Gastroesophageal sphincter (tissue), 4 donors: ENCODE measurements at regions not wholly inside any gene's neighbourhood (a gene's known extent, or its start where the extent isn't known, plus 50 kb on each side); places are given as distances from the start of the nearest gene placed in this dataset.
A peak's percentile ranks its signal among the peaks of the same experiment; 100 is the strongest.

Source experiments
- ATAC-seq: fragments of 150-250 bp; one replicate; pipeline ENCODE4 v1.9.1; 2016; ENCODE audit warnings: mild to moderate bottlenecking, moderate library complexity
- H3K27ac ChIP-seq, 4 donors: fragments of 200-600 bp; sonication (generic) in 3 of 4; 1 replicate in 3 of 4; 2 replicates in 1 of 4; pipeline ENCODE4 v1.5.1; 2016 to 2019
- H3K27me3 ChIP-seq: fragments of 200-600 bp; sonication (generic); one replicate; pipeline ENCODE4 v1.5.1; 2019
- H3K36me3 ChIP-seq, 2 donors: fragments of 200-600 bp; sonication (generic); one replicate each; pipeline ENCODE4 v1.5.1; 2019; ENCODE audit warnings: control low read depth in 1 of 2
- H3K4me1 ChIP-seq, 3 donors: fragments of 200-600 bp; sonication (generic); 1 replicate in 2 of 3; 2 replicates in 1 of 3; pipeline ENCODE4 v1.5.1; 2016 to 2019; ENCODE audit warnings: control low read depth in 2 of 3
- H3K4me3 ChIP-seq, 2 donors: fragments of 200-600 bp; sonication (generic); one replicate each; pipeline ENCODE4 v1.5.1; 2019; ENCODE audit warnings: mild to moderate bottlenecking in 1 of 2, moderate library complexity in 1 of 2
- H3K9me3 ChIP-seq, 3 donors: fragments of 200-600 bp; sonication (generic); one replicate each; pipeline ENCODE4 v1.5.1; 2017 to 2019; ENCODE audit warnings: control low read depth in 2 of 3
- CTCF ChIP-seq, 4 experiments: fragments of 200-600 bp in 2 of 4; fragments of 450-650 bp in 2 of 4; sonication (generic) in 1 of 4; IDR thresholded peaks; one replicate each; pipeline ENCODE4 v1.5.1; 2017 to 2019; ENCODE audit warnings: antibody characterized with exemption in 4 of 4, mild to moderate bottlenecking in 2 of 4, moderate library complexity in 2 of 4
- EP300 ChIP-seq: sonication (generic); formaldehyde crosslinking; IDR thresholded peaks from one replicate; pipeline ENCODE4 v1.6.1; 2017; ENCODE audit warnings: antibody characterized with exemption, mild to moderate bottlenecking
- POLR2A ChIP-seq, 2 donors: fragments of 450-650 bp; IDR thresholded peaks; one replicate each; pipeline ENCODE4 v1.6.1; 2017; ENCODE audit warnings: antibody characterized with exemption in 2 of 2, mild to moderate bottlenecking in 2 of 2, moderate library complexity in 1 of 2
- POLR2AphosphoS5 ChIP-seq: sonication (generic); formaldehyde crosslinking; IDR thresholded peaks from one replicate; pipeline ENCODE4 v1.6.1; 2017; ENCODE audit warnings: antibody characterized with exemption
- WGBS, 2 donors: methylation state at CpG; one replicate each; pipeline ENCODE4 v1.1.5; 2018; ENCODE audit warnings: low coverage in 1 of 2; 5-methylcytosine and 5-hydroxymethylcytosine counted together

DNA sequence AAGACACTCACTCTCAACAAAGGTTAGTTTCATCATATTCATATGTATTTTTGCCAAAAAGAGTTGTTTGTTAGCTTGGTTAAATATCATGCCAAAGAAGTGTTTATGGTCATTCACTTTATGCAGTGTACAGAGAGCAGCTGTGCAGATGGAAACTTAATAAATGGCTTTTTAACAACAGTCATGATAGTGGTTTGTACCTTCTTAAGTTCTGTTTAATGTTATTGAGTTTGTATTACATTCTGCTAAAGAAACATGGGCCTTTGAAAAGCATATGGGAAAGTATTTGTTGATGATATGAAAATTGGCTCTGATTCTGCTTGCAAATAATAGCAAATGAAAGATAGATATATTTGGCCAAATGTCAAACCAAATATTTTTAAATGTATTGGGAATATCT is 607.3 kb downstream of the NCAM2 start:
- no peaks in the 10 kb centered on the region for H3K9me3 ChIP-seq
- no peaks in the 10 kb centered on the region for H3K4me1 ChIP-seq
- no peaks in the 10 kb centered on the region for H3K27me3 ChIP-seq
- ATAC-seq: no peak
- no peak for TF ChIP-seq CTCF (IDR thresholded peaks at IDR 0.05)
- no peak for TF ChIP-seq EP300
- no peak for TF ChIP-seq POLR2AphosphoS5
- TF ChIP-seq POLR2A (IDR thresholded peaks at IDR 0.05): no peak
- no peak overlapping the region for H3K27ac ChIP-seq
- H3K4me3 ChIP-seq: no peak overlapping the region
- H3K36me3 ChIP-seq: no peaks in the 10 kb centered on the region

- Histone ChIP-seq H3K27ac (no peak overlapping the region), H3K36me3 (no peaks in the 10 kb centered on the region), H3K27me3 (no peaks in the 10 kb centered on the region), H3K4me3 (no peak overlapping the region), H3K9me3 (no peaks in the 10 kb centered on the region), H3K4me1 (no peaks in the 10 kb centered on the region)
- no peak for ATAC-seq
- no peak for TF ChIP-seq CTCF (IDR thresholded peaks at IDR 0.05)
- no peak for TF ChIP-seq EP300
- TF ChIP-seq POLR2AphosphoS5: no peak
- no peak for TF ChIP-seq POLR2A (IDR thresholded peaks at IDR 0.05)
- 56% methylated on average over 2 of the region's 2 CpGs; no CpG with 5 or more reads in 1 of the 2 donors for WGBS, 2 donors
Measured at GRCh38 chr21:21606041-21606440, 607.8 kb downstream of the NCAM2 start.

GRCh38 chr21:21612466-21612865 is 614.3 kb downstream of the NCAM2 start:
- Histone ChIP-seq H3K9me3 (no peaks in the 10 kb centered on the region), H3K4me1 (no peaks in the 10 kb centered on the region), H3K27ac (no peak overlapping the region), H3K4me3 (no peak overlapping the region), H3K27me3 (no peaks in the 10 kb centered on the region), H3K36me3 (no peaks in the 10 kb centered on the region)
- ATAC-seq: peak; percentile 57
- TF ChIP-seq POLR2AphosphoS5: peak; percentile 20
- TF ChIP-seq EP300: no peak
- 38 to 52% methylated on average over 3 of the region's 3 CpGs for WGBS, 2 donors

DNA sequence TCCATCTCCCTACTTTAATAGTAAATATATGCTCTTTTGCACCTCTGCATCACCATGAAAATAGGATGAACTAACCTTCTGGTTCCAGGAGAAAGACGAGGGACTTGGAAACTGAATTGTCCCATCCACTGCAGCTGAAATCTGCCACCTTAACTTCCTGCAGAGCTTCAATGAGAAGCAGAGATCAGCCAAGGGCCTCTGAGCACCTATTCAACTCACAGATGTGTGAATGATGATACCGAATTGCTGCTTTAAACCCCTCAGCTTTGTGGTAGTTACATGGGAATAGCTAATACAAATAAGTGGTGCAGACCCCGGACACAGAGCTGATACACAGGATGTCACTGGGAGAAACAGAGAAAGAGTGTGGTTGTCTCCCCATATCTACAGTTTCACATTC is 616.8 kb downstream of the NCAM2 start:
- H3K4me1 ChIP-seq: no peaks in the 10 kb centered on the region
- H3K9me3 ChIP-seq: no peaks in the 10 kb centered on the region
- no peaks in the 10 kb centered on the region for H3K27me3 ChIP-seq
- H3K36me3 ChIP-seq: no peaks in the 10 kb centered on the region
- TF ChIP-seq CTCF (IDR thresholded peaks at IDR 0.05): no peak
- TF ChIP-seq EP300: no peak
- TF ChIP-seq POLR2AphosphoS5: no peak
- TF ChIP-seq POLR2A (IDR thresholded peaks at IDR 0.05): no peak
- H3K4me3 ChIP-seq: no peak overlapping the region
- no peak for ATAC-seq
- 60 to 83% methylated on average over 1 to 3 of the region's 3 CpGs for WGBS, 2 donors
- H3K27ac ChIP-seq: no peak overlapping the region

GRCh38 chr21:21622460-21623234 is 624.4 kb downstream of the NCAM2 start:
- Histone ChIP-seq H3K27ac (no peak overlapping the region), H3K4me3 (no peak overlapping the region), H3K36me3 (no peaks in the 10 kb centered on the region), H3K4me1 (no peaks in the 10 kb centered on the region), H3K9me3 (no peaks in the 10 kb centered on the region), H3K27me3 (no peaks in the 10 kb centered on the region)
- 62 to 73% methylated on average over 3 of the region's 3 CpGs for WGBS, 2 donors
- ATAC-seq: no peak
- TF ChIP-seq EP300: no peak
- no peak for TF ChIP-seq CTCF (IDR thresholded peaks at IDR 0.05)
- no peak for TF ChIP-seq POLR2AphosphoS5
- TF ChIP-seq POLR2A (IDR thresholded peaks at IDR 0.05): no peak
